ENCODE measurements at regions not wholly inside any gene's neighbourhood (a gene's known extent, or its start where the extent isn't known, plus 50 kb on each side); places are given as distances from the start of the nearest gene placed in this dataset.

DNA sequence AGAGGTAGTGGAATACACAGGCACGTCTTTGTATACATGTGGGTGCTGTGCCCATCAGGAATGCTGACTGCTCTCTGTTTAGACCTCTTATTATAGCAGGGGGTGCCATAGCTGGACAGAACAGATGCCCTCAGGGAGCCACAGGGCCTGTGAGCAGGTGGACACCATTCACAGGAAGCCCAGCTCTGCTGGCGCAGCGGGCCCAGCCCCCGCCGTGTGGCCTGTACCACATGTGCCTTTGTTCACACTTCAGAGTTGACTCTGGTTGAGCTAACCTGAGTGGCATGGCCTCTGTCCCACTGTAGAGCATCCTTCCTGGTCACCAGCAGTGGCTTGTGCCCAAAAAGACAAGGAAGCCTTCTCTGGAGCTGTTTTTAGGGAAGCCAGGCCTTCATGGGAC, 730.9 kb upstream of the ID2 start:
- H3K4me1 Mint-ChIP-seq (ENCODE audit: low read depth) = no peaks in the 10 kb centered on the region

DNA sequence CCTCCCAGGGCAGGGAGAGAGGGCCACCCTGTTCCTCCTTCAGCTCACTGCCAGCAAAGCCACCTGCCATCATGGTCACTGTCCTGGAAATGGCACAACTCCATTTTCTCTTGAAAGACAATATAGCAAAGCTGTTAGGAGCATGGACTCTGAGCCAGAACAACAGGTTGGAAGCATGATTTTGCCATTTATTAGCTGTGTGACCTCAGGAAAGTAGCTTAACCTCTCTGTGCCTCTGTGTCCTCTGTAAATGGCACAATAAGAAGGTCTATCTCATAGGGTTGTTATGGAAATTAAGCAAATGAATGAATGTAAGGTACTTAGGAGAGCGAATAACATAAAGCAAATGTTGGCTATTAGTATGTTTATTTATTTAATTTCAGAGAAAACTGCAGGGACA, 730.4 kb upstream of the ID2 start:
- Mint-ChIP-seq H3K27ac (no peak overlapping the region), H3K27me3 (peaks cover 3% of the 10 kb centered on the region), H3K4me3 (no peak overlapping the region), H3K36me3 (ENCODE audit: low read depth) (no peaks in the 10 kb centered on the region), H3K4me1 (ENCODE audit: low read depth) (no peaks in the 10 kb centered on the region), H3K9me3 (no peaks in the 10 kb centered on the region)

More for the DNA sequence above, 730.9 kb upstream of the ID2 start:
- Mint-ChIP-seq H3K9me3 (no peaks in the 10 kb centered on the region), H3K36me3 (ENCODE audit: low read depth) (no peaks in the 10 kb centered on the region), H3K27me3 (peaks cover 3% of the 10 kb centered on the region), H3K27ac (no peak overlapping the region), H3K4me3 (no peak overlapping the region)

DNA sequence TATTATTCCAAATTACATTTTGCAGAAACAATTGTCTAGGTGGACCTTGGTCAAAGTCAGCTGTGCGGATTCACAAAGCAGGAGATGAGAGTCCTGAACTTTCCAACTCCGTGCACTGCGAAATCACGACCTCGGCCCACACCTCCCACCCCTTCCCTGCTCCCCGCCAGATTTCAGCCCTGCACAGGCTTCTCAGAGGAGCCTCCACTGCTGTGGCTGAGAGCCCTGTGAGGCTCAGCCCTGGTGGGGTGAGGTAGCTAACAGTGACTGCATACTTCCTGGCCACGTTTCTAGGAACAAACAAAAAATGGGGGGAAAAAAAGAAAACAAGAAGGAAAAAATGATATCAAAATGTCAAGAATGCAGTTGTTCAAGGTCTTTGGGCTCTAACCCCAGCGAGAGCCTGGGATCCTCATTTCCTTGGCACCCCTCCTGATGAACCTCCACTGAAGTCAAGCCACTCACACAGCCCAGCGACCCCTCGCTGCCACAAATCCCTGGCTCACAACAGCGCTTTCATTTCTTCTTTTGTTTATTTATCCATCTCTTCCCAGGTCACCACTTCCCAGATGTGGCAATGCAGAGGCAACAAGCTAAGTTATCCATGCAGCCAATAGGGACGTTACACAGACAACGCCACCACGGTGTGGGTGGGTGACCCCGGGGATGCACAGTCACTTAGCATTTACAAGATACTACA, 729.7 kb upstream of the ID2 start:
- no peaks in the 10 kb centered on the region for H3K36me3 Mint-ChIP-seq (ENCODE audit: low read depth)
- H3K27me3 Mint-ChIP-seq = peaks cover 3% of the 10 kb centered on the region
- H3K4me3 Mint-ChIP-seq = no peak overlapping the region
- H3K27ac Mint-ChIP-seq = no peak overlapping the region
- H3K9me3 Mint-ChIP-seq = no peaks in the 10 kb centered on the region
- H3K4me1 Mint-ChIP-seq (ENCODE audit: low read depth) = no peaks in the 10 kb centered on the region

DNA sequence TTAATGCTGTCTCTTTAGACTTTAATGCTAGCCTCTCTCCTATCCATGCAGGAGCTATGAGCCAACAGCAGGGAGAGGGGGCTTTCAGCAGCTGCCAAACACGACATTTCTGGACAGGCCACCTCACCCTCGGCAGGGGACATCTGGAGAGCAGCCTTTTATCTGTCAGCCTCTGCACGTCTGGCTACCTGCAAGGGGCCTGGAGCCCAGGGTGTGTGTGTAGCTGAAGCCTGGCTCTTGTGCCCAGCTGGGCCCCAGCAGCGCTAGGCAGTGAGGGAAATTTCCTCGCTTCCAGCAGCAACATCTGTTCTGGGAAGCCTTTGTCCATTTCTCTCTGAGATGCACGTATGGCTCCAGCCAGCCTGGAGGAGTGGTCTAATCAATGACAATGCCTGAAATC, 728.7 kb upstream of the ID2 start:
- Mint-ChIP-seq H3K27ac (no peak overlapping the region), H3K36me3 (ENCODE audit: low read depth) (no peaks in the 10 kb centered on the region), H3K4me3 (no peak overlapping the region), H3K27me3 (peaks cover 3% of the 10 kb centered on the region), H3K9me3 (no peaks in the 10 kb centered on the region), H3K4me1 (ENCODE audit: low read depth) (no peaks in the 10 kb centered on the region)

DNA sequence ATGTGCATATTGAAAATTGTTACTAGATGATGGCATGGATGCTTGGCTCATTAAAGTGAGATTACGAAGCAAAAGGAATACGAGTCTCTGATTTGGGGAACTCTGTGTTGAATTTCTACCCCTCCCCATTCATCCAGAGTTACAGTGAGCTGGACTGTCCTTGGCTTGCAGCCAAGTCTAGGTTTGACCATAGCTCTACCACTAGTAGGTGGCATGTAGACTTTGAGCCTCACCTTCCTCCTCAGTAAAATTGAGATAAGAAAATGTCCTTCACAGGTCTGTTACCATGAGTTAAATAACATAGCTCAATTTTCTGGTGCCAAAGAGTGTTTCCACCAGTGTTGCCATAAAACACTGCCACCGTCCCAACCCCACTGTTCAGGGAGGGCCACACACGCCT, 727.6 kb upstream of the ID2 start:
- Mint-ChIP-seq H3K27me3 (peaks cover 3% of the 10 kb centered on the region), H3K4me3 (no peak overlapping the region), H3K36me3 (ENCODE audit: low read depth) (no peaks in the 10 kb centered on the region), H3K4me1 (ENCODE audit: low read depth) (no peaks in the 10 kb centered on the region), H3K9me3 (no peaks in the 10 kb centered on the region), H3K27ac (no peak overlapping the region)

DNA sequence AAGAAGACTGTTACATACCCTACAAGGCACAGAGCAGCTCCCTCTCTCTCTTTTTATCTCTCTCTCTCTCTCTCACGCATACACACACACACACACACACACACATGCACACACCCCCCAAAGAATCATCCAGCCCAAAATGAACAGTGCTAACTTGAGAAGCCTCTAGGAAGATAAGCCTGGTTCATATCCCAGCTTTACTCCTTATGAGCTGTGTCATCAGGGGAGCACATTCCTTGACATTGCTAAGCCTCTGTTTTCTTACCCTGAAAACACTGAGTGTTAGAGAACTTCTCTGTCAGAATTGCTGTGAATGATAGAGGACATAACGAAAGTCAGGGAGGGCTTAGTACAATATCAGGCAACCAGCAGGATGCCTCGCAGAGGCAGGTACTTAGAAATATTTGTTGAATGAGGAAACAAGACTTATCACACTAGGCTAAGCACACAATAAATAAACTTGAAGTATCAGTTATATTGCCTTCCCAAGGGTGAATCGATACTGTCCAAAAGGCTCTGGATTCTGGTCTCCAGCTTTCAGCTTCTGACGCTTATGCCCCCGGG, 725.6 kb upstream of the ID2 start:
- no peaks in the 10 kb centered on the region for H3K9me3 Mint-ChIP-seq
- H3K4me3 Mint-ChIP-seq = no peak overlapping the region
- H3K36me3 Mint-ChIP-seq (ENCODE audit: low read depth) = no peaks in the 10 kb centered on the region
- no peaks in the 10 kb centered on the region for H3K27me3 Mint-ChIP-seq
- H3K4me1 Mint-ChIP-seq (ENCODE audit: low read depth) = no peaks in the 10 kb centered on the region
- H3K27ac Mint-ChIP-seq = no peak overlapping the region

DNA sequence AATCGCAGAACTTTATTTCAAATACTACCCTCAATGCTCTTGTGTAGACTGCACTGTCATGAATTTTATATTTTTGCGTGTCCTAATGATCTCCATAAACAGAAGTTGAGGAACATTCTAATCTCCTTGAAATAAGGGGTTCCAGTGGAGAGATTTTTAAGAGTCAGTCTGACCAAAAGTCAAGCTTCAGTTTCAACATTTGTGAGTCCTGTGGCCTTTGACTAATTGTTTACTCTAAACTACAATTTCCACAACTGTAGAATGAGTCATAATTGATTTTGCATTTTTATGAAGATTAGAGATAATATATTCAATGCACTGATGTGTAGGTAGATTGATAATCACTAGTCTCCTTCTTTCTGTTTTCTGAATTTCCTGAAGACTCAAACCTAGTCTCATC, 720.3 kb upstream of the ID2 start:
- no peak overlapping the region for H3K27ac Mint-ChIP-seq
- peaks cover 3% of the 10 kb centered on the region for H3K4me1 Mint-ChIP-seq (ENCODE audit: low read depth)
- no peaks in the 10 kb centered on the region for H3K9me3 Mint-ChIP-seq
- H3K36me3 Mint-ChIP-seq (ENCODE audit: low read depth) = no peaks in the 10 kb centered on the region
- no peaks in the 10 kb centered on the region for H3K27me3 Mint-ChIP-seq
- no peak overlapping the region for H3K4me3 Mint-ChIP-seq

DNA sequence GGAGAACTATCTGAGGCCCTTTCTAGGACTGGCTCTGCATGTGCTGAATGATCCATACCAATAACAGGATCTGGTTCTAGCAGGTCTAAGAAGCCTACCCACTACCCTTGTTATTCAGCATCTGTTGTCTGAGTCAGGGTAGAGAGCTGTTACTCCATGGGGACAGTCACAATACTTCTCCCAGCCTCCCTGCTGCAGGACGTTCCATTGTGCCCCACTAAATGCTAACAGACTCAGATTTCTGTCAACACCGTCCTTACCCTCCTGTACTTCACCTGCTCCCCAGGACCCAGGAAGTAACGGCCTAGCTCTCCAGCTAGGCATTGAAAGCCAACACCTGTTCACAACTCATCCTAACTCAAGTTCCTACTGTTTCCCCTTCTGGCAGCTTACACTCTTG, 719.7 kb upstream of the ID2 start:
- Mint-ChIP-seq H3K4me3 (no peak overlapping the region), H3K4me1 (ENCODE audit: low read depth) (peaks cover 3% of the 10 kb centered on the region), H3K27ac (no peak overlapping the region), H3K27me3 (no peaks in the 10 kb centered on the region), H3K9me3 (no peaks in the 10 kb centered on the region), H3K36me3 (ENCODE audit: low read depth) (no peaks in the 10 kb centered on the region)

DNA sequence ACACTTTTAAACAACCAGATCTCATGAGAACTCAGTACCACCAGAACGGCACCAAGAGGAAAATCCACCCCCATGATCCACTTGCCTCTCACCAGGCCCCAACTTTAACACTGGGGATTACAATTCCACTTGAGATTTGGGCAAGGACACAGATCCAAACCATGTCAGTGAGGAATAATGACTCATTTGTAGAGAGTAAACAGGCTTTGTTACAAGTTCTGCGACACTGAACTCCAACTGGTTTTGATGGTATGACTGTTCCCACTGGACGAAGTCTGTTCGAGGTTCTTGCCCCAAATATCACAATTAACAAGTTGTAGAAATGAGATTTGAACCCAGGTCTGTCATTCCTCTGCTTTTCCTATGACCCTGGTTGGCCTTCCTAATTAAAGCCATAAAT, 718.1 kb upstream of the ID2 start:
- H3K36me3 Mint-ChIP-seq (ENCODE audit: low read depth) = no peaks in the 10 kb centered on the region
- no peak overlapping the region for H3K27ac Mint-ChIP-seq

DNA sequence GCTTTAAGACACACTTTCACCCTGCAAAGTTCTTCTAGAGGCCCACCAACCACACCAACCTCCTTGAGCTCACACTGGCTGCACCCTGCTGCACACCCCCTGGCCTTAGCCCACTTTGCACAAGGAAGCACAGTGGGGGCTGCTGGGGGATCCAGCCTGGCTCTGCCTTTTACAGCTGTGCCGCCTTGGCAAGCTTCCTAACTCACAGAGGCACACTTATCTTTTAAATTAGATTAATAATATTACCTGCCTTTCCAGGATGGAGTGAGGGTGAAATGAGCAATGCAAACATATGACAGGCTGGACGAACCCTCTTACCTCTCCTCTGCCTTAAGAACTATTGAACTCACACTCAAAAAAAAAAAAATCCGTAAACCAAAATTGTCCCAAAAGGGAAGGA, 715.8 kb upstream of the ID2 start:
- Mint-ChIP-seq H3K36me3 (ENCODE audit: low read depth) (no peaks in the 10 kb centered on the region), H3K27ac (no peak overlapping the region), H3K9me3 (no peaks in the 10 kb centered on the region), H3K4me3 (no peak overlapping the region), H3K27me3 (no peaks in the 10 kb centered on the region), H3K4me1 (ENCODE audit: low read depth) (peaks cover 3% of the 10 kb centered on the region)

More for the DNA sequence above, 718.1 kb upstream of the ID2 start:
- Mint-ChIP-seq H3K4me3 (no peak overlapping the region), H3K27me3 (no peaks in the 10 kb centered on the region), H3K9me3 (no peaks in the 10 kb centered on the region), H3K4me1 (ENCODE audit: low read depth) (peaks cover 3% of the 10 kb centered on the region)

DNA sequence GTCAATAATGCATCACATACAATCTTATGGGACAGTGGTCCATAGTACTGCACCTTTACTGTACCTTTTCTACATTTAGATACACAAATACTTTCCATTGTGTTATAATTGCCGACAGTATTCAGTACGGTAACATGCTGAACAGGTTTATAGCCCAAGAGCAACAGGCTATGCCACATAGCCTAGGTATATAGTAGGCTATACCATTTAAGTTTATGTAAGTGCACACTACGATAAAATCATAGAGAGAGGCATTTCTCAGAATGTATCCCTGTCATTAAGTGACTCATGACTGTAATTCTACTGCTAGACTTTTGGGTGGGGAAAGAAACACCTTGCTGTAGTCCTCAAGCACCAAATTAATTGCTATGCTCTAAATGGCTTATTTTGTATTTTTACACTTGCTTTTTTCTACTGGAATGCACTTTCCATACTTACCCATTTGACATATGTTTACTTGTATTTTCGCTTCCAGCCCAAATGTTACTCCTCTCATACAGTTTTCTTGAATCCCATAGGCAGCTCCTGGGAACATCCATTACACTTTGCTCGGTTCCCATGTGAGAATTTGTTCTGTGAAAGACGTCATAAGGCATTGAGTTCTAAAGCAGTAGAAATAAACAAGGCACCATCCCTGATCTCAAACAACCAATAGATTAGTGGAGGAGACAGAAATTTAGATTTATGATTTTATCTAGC, 714.0 kb upstream of the ID2 start:
- H3K27ac Mint-ChIP-seq = no peak overlapping the region
- H3K4me1 Mint-ChIP-seq (ENCODE audit: low read depth) = no peaks in the 10 kb centered on the region
- H3K4me3 Mint-ChIP-seq = no peak overlapping the region
- H3K36me3 Mint-ChIP-seq (ENCODE audit: low read depth) = no peaks in the 10 kb centered on the region
- H3K27me3 Mint-ChIP-seq = no peaks in the 10 kb centered on the region
- H3K9me3 Mint-ChIP-seq = no peaks in the 10 kb centered on the region

DNA sequence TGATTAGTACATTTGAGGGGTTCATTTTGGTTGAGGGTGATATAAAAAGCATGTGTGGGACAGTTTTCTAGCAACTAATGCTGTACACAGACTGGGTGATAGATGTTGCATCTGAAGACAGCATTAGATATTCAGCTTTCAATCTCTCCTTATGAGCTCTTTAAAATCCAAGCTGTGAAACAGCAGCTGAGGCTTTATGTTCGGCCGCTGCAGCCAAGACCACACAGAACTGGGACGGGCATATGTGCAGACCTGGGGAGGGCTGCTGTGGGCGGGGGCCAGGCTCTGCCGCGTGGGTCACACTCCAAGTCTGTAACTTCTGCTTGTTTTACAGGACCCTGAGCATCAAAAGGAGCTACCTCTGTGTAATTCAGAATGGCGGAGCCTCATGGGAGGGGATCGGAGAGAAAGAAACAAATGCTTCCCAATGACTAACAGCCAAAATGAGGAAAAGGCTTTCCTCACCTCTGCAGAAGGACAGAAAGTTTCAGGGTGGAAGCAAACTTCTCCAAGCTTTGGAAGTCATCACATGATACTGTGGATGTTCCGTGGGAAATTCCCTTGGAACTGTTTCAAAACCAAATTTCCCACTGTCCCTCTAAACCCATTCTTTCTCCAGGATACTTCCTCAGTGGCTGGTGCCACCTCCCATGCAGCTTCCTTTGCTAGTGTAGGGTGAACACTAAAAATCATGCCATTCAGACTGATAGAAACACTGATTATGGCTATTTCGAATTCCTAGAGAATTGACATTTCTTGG, 711.9 kb upstream of the ID2 start:
- Mint-ChIP-seq H3K4me1 (ENCODE audit: low read depth) (no peaks in the 10 kb centered on the region), H3K4me3 (no peak overlapping the region), H3K27me3 (no peaks in the 10 kb centered on the region), H3K36me3 (ENCODE audit: low read depth) (no peaks in the 10 kb centered on the region), H3K27ac (no peak overlapping the region), H3K9me3 (no peaks in the 10 kb centered on the region)

DNA sequence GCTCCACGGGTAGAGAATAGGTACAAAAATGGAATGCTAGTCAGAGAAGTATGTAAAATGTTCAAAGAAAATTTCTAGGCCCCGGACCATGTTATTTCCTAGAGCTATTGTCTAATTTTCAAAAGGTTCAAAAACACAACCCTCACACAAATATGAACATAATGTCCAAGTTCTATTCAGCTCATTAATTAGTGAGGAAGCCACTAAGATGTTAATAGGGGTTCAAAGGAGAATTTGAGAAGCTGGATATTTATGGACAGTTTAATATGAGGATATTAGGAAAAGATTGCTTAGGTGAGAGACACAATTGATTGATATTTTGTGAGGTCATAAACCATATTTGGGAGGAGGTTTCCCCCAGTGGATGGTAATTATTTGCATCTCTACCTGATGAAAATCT, 710.6 kb upstream of the ID2 start:
- Mint-ChIP-seq H3K27ac (no peak overlapping the region), H3K27me3 (no peaks in the 10 kb centered on the region), H3K4me3 (no peak overlapping the region), H3K9me3 (no peaks in the 10 kb centered on the region), H3K4me1 (ENCODE audit: low read depth) (no peaks in the 10 kb centered on the region), H3K36me3 (ENCODE audit: low read depth) (no peaks in the 10 kb centered on the region)

DNA sequence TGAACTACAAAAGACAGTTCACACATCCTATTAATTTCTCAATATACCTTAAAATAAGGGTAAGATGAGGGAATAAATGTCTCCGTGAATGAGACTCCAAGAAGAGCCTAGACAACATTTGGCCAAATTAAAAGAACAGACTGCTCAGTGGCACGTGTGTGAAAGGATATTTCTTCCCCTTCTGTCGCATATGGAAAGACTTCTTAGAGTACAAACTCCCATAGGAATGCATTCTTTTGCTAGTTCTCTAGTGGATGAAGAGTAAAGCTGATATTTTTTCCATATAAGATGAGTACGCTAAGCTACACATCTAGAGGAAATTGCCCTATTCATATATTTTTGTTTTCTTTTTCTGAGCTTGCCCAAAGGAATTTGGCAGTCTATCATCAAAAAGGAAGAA, 710.0 kb upstream of the ID2 start:
- Mint-ChIP-seq H3K27me3 (no peaks in the 10 kb centered on the region), H3K4me3 (no peak overlapping the region), H3K27ac (no peak overlapping the region), H3K9me3 (no peaks in the 10 kb centered on the region), H3K36me3 (ENCODE audit: low read depth) (no peaks in the 10 kb centered on the region), H3K4me1 (ENCODE audit: low read depth) (no peaks in the 10 kb centered on the region)

DNA sequence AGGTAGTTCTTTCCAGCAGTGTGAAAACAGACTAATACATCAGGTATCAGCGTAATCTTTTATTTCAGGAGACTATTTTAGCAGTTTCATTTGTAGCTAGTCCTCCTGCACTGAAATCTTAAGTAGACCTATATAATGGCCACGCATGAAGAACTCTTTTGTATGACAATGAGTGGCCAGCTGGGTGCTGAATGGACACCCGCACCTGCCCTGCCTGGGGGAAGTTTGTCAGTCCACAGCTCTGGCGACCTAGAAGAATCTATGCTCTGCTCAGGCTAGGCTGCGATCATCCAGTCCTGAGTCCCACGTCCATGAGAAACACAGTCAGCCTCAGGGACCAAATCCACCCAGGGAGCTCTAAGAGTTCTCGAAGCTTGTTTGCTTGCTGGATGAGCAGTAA, 709.2 kb upstream of the ID2 start:
- Mint-ChIP-seq H3K9me3 (no peaks in the 10 kb centered on the region), H3K36me3 (ENCODE audit: low read depth) (no peaks in the 10 kb centered on the region), H3K27ac (no peak overlapping the region), H3K4me3 (no peak overlapping the region), H3K27me3 (no peaks in the 10 kb centered on the region), H3K4me1 (ENCODE audit: low read depth) (peaks cover 2% of the 10 kb centered on the region)
